Heart left ventricle (tissue), 16 donors: ENCODE measurements at regions not wholly inside any gene's neighbourhood (a gene's known extent, or its start where the extent isn't known, plus 50 kb on each side); places are given as distances from the start of the nearest gene placed in this dataset.

Source experiments
- ATAC-seq, 4 donors: fragments of 200-7000 bp; cut with Tn5 transposase; one replicate each; pipeline ENCODE4 v1.9.1; 2020 to 2022; ENCODE audit warnings: moderate library complexity in 4 of 4, mild to moderate bottlenecking in 3 of 4, moderate number of reproducible peaks in 1 of 4
- DNase-seq, 5 donors: peaks; one replicate each; pipeline ENCODE4 v3.0.0-alpha.2; 2020
- H3K27ac ChIP-seq, 12 donors: fragments of 200-600 bp; sonication (generic) in 4 of 12; one replicate each; pipeline versions ENCODE4 v1.5.0 to v1.8.0; 2016 to 2022; ENCODE audit warnings: mild to moderate bottlenecking in 2 of 12
- H3K27me3 ChIP-seq, 9 donors: fragments of 200-600 bp; sonication (generic) in 2 of 9; one replicate each; pipeline versions ENCODE4 v1.5.1 to v1.8.0; 2016 to 2022; ENCODE audit warnings: mild to moderate bottlenecking in 3 of 9
- H3K36me3 ChIP-seq, 9 donors: fragments of 200-600 bp; sonication (generic) in 2 of 9; one replicate each; pipeline versions ENCODE4 v1.5.0 to v1.8.0; 2018 to 2022; ENCODE audit warnings: mild to moderate bottlenecking in 2 of 9
- H3K4me1 ChIP-seq, 12 donors: fragments of 200-600 bp; sonication (generic) in 4 of 12; one replicate each; pipeline versions ENCODE4 v1.5.0 to v1.8.0; 2016 to 2022; ENCODE audit warnings: mild to moderate bottlenecking in 3 of 12
- H3K4me3 ChIP-seq, 12 donors: fragments of 200-600 bp; sonication (generic) in 4 of 12; one replicate each; pipeline versions ENCODE4 v1.5.0 to v1.8.0; 2017 to 2022; ENCODE audit warnings: mild to moderate bottlenecking in 9 of 12, moderate library complexity in 4 of 12
- H3K9me3 ChIP-seq, 12 donors: fragments of 200-600 bp; sonication (generic) in 4 of 12; one replicate each; pipeline versions ENCODE4 v1.5.0 to v1.8.0; 2016 to 2022; ENCODE audit warnings: mild to moderate bottlenecking in 1 of 12
- POLR2A ChIP-seq, 2 donors: fragments of 450-650 bp; IDR thresholded peaks; one replicate each; pipeline ENCODE4 v1.6.1; 2017; ENCODE audit warnings: antibody characterized with exemption in 2 of 2, mild to moderate bottlenecking in 2 of 2, moderate library complexity in 2 of 2
- WGBS, 4 donors: extraction: QIAGEN DNeasy Blood & Tissue Kit in 2 of 4; methylation state at CpG; one replicate each; pipeline versions ENCODE4 v1.1.5 to v1.1.7; 2013 to 2018; 5-methylcytosine and 5-hydroxymethylcytosine counted together
- intact Hi-C, 10 donors: fragments of 100-400 bp; cut with DNase I; formaldehyde crosslinking; loops; one replicate each; pipeline versions ENCODE4 v1.11.1 to v1.14.2; 2022
- TF ChIP-seq, protein P1 (sequence below), 12 donors: fragments of 200-600 bp; sonication (generic) in 4 of 12; IDR thresholded peaks; one replicate each; pipeline versions ENCODE4 v1.5.0 to v1.8.0; 2018 to 2022; ENCODE audit warnings: antibody characterized with exemption in 12 of 12, mild to moderate bottlenecking in 5 of 12
- donor health status: ischemic (EF 13 %, LVEDD 7.1; RV severe dilation, severe dysfunction).
- donor health status: healthy with polysubstance abuse.
- donor health status: DM: no; HTN: yes; CAD: no.
- donor health status: DM: no; HTN: no; CAD: no.
- donor health status: ischemic (EF 25% LVEDD 6.9; RV normal size, moderate dysfunction).
- donor health status: ischemic (EF 25% LVEDD 5.7; RV mildly dilated, moderate dysfunction).
- donor health status: healthy.
- donor health status: DM: yes; HTN: yes; CAD: no.
- donor health status: ischemic (EF 35%, LVEDD 5.7; RV mildly dilated, moderate dysfunction).
- donor health status: nonischemic (EF 11% LVEDD 7.7; RV severe dilation, severe dysfunction).
- donor health status: DM: yes; HTN: yes; CAD: no.
- donor health status: PGD.
- donor health status: ischemic (EF 29% LVEDD 5.4; RV normal size, mild dysfunction).
- donor health status: nonischemic (EF 23%, LVEDD 6.1; RV moderate dilation, normal function).

DNA sequence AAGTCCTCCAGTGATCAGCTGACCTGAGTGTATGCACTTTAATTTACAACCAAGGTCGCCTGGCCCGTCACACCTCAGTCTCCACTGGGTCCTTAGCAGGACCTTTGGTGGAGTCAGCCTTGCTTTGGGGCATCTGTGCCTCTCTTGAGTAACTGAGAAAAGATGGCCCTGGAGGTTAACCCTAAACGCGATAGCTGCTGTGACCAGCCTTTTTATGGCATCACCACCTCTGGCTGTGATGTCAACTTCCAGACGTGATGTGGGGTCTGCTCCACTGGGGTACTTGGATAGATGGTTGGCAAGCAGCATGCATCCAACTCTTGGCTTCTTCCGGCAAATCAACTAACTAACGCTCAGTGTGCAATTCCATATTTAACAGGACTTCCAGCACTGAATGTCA is 122.8 kb upstream of the RTL1 start:
- DNase-seq (no peak), ATAC-seq (no peak)
- TF ChIP-seq, protein P1, sequence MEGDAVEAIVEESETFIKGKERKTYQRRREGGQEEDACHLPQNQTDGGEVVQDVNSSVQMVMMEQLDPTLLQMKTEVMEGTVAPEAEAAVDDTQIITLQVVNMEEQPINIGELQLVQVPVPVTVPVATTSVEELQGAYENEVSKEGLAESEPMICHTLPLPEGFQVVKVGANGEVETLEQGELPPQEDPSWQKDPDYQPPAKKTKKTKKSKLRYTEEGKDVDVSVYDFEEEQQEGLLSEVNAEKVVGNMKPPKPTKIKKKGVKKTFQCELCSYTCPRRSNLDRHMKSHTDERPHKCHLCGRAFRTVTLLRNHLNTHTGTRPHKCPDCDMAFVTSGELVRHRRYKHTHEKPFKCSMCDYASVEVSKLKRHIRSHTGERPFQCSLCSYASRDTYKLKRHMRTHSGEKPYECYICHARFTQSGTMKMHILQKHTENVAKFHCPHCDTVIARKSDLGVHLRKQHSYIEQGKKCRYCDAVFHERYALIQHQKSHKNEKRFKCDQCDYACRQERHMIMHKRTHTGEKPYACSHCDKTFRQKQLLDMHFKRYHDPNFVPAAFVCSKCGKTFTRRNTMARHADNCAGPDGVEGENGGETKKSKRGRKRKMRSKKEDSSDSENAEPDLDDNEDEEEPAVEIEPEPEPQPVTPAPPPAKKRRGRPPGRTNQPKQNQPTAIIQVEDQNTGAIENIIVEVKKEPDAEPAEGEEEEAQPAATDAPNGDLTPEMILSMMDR (IDR thresholded peaks at IDR 0.05), result no peak
- no peaks in the 10 kb centered on the region for H3K36me3 ChIP-seq
- H3K27ac ChIP-seq, result no peak overlapping the region
- no peaks in the 10 kb centered on the region for H3K4me1 ChIP-seq
- 90 to 98% (median 93%) methylated on average over 5 to 7 of the region's 7 CpGs for WGBS, 4 donors
- no peak overlapping the region for H3K4me3 ChIP-seq
- intact Hi-C loops, result no loop called here
- no peaks in the 10 kb centered on the region for H3K9me3 ChIP-seq
- peaks cover 0 to 8% (median 0%) of the 10 kb centered on the region in 9 donors for H3K27me3 ChIP-seq

DNA sequence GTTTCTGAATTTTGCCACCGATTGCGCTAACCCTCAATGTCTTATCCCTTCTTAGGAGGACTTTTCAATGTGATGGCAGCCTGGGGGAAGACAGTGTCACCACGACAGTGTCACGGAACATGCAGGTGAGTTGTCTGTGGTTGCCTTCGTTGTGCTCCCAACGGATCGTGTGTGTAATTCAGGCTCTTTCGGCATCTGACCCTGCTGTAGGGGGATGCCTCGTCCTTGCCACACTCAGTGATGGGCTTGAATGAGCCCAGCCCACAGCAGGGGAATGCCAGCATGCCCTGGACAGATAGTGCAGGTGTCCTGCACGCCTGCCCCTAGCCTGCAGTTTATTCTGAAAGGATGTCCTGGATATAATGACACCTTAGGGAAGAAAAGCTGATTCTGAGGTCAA is 123.8 kb upstream of the RTL1 start:
- Histone ChIP-seq H3K4me3 (no peak overlapping the region), H3K27me3 (peaks cover 0 to 8% (median 0%) of the 10 kb centered on the region in 9 donors), H3K4me1 (no peaks in the 10 kb centered on the region), H3K27ac (no peak overlapping the region), H3K9me3 (no peaks in the 10 kb centered on the region), H3K36me3 (no peaks in the 10 kb centered on the region)
- intact Hi-C loops, result no loop called here
- DNase-seq, result no peak
- no peak for ATAC-seq
- WGBS, 4 donors, result 85 to 89% (median 86%) methylated on average over 8 to 10 of the region's 10 CpGs
- TF ChIP-seq, protein P1 (IDR thresholded peaks at IDR 0.05), result no peak
- TF ChIP-seq POLR2A (IDR thresholded peaks at IDR 0.05), result no peak

DNA sequence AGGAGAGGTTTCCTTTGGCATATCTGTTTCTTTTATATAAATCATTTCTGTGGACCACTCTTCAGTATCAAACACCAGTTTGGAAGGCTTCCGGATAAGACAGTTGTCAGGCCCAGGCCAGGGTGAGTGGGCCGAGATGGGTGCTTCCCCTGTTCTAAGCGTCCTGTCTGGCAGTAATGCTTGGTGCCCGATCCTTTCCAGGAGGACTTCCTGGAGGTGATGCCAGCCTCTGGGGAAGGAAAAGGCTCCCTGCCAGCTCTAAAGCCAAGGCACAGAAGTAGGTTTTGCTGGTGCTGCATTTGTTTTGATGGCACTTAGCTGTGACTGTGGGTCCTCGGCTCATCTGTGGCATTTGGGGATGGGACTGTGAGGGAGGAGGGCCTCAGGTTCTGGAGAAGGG is 124.4 kb upstream of the RTL1 start:
- H3K9me3 ChIP-seq, result no peaks in the 10 kb centered on the region
- ATAC-seq (no peak), DNase-seq (peak in 1 of 5 donors; percentile 23)
- no peak for TF ChIP-seq POLR2A (IDR thresholded peaks at IDR 0.05)
- TF ChIP-seq, protein P1 (IDR thresholded peaks at IDR 0.05), result no peak
- 85 to 94% (median 87%) methylated on average over 4 to 5 of the region's 5 CpGs for WGBS, 4 donors
- H3K4me3 ChIP-seq, result no peak overlapping the region
- H3K27ac ChIP-seq, result no peak overlapping the region
- peaks cover 0 to 8% (median 0%) of the 10 kb centered on the region in 9 donors for H3K27me3 ChIP-seq
- H3K36me3 ChIP-seq, result no peaks in the 10 kb centered on the region
- H3K4me1 ChIP-seq, result no peaks in the 10 kb centered on the region
- intact Hi-C loops, result no loop called here

DNA sequence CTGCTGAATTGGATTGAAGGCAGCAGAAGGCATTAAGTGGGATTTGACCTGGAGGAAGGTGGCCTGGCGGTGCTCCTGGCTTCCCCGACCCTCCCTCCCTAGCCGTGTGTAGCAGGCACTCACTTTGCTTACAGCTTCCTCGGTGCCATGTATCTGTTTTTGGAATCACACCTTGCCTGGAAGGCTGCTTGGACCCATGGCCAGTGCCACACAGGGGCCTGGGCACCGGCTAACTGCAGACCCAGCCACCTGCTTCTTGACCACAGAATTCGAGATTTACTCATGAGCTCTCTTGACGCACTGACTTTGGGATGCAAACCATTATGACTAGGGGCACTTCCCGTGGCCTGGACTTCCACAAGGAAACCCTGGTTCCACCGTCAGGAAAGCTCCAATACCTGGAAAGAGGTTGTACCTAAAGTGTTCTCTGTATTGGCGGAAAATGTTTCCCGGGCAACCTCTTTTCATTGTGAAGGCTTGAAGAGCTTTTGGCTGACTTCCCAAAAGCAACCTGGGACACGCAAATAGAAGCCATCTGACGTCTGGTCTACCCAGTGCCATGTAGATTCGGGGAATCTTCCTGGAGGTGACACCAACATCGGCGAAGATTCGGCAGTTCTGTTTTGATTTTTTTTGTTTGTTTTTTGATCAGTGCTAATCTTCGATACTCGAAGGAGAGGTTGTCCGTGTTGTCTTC is 125.6 kb upstream of the RTL1 start:
- ATAC-seq (no peak), DNase-seq (peak in 1 of 5 donors; percentile 14)
- Histone ChIP-seq H3K4me3 (no peak overlapping the region), H3K36me3 (no peaks in the 10 kb centered on the region), H3K27ac (no peak overlapping the region), H3K9me3 (no peaks in the 10 kb centered on the region), H3K27me3 (peaks cover 0 to under 1% (median 0%) of the 10 kb centered on the region in 9 donors), H3K4me1 (no peaks in the 10 kb centered on the region)
- TF ChIP-seq POLR2A (IDR thresholded peaks at IDR 0.05), result no peak
- TF ChIP-seq, protein P1 (IDR thresholded peaks at IDR 0.05), result no peak
- WGBS, 4 donors, result 84 to 88% (median 87%) methylated on average over 20 of the region's 20 CpGs
- intact Hi-C loops, result no loop called here
